ENCODE measurements at regions not wholly inside any gene's neighbourhood (a gene's known extent, or its start where the extent isn't known, plus 50 kb on each side); places are given as distances from the start of the nearest gene placed in this dataset.

DNA sequence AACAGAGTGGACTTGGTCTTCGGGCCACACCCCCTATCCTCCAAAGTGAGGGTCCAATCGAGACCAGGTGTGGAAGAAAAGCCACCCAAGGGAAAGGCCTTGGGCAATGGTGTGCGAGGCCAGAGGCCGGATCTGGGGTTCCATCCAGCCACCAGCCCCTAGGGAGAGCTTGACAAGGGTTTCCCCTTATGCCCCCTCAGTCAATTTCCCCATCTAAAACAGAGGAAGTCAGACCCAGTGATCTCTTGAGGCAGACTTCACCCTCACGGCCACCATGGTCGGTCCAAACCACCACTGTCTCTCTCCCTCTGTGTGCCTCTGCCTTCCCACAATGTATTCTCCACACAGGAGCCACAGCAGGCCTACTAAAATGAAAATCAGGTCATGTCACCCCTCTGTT is 82.9 kb downstream of the C5orf15 start:
- no peaks in the 10 kb centered on the region for H3K27me3 ChIP-seq (replicated peaks)
- TF ChIP-seq, protein P1, sequence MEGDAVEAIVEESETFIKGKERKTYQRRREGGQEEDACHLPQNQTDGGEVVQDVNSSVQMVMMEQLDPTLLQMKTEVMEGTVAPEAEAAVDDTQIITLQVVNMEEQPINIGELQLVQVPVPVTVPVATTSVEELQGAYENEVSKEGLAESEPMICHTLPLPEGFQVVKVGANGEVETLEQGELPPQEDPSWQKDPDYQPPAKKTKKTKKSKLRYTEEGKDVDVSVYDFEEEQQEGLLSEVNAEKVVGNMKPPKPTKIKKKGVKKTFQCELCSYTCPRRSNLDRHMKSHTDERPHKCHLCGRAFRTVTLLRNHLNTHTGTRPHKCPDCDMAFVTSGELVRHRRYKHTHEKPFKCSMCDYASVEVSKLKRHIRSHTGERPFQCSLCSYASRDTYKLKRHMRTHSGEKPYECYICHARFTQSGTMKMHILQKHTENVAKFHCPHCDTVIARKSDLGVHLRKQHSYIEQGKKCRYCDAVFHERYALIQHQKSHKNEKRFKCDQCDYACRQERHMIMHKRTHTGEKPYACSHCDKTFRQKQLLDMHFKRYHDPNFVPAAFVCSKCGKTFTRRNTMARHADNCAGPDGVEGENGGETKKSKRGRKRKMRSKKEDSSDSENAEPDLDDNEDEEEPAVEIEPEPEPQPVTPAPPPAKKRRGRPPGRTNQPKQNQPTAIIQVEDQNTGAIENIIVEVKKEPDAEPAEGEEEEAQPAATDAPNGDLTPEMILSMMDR (IDR thresholded peaks at IDR 0.05; ENCODE audit: low read depth, low read length, missing control alignments) = no peak
- no peak for DNase-seq
- H3K27ac ChIP-seq = no peak overlapping the region
- H3K36me3 ChIP-seq (replicated peaks) = no peaks in the 10 kb centered on the region
- in situ Hi-C loops (cut with HindIII; ENCODE audit: low pct_ligation_motif_present, low sequenced_read_pairs) = no loop called here
- no peak overlapping the region for H3K4me3 ChIP-seq (ENCODE audit: low read depth, low read length)

DNA sequence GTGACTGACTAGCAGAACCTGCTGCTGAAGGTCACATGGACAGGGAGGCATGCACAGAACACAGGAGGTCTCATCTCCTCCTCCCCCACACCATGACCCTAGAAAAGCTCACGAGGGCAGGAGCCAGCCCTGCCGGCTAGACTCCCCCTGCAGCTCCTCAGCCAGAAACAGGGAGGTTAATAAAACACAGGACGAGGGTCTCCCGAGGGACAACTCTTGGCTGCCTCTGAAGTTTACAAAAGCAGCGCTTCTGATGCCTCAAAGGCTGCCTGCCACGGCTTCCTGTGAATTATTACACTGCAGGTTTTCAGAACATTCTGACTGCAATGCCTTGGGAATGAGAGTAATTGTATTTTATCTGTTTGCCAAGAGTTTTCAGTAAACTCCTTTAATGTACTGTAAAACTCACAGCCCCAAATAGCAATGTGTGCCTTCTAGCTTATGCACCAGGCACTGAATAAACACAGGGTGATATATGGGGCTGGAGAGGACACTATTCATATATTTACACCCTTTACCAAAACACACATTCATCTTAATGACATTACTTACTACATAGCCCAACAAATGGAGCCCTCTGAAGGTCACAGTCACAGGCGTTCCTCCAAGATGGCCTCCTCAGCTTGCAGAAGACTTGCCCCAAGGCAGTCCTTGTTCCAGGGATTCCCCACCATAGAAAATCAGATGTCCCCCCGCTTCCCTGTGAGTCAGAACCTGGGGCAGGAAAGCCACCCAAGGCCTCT is 83.7 kb downstream of the C5orf15 start:
- no peak overlapping the region for H3K27ac ChIP-seq
- no peak for DNase-seq
- H3K36me3 ChIP-seq (replicated peaks) = no peaks in the 10 kb centered on the region
- no peaks in the 10 kb centered on the region for H3K27me3 ChIP-seq (replicated peaks)
- in situ Hi-C loops (cut with HindIII; ENCODE audit: low pct_ligation_motif_present, low sequenced_read_pairs) = no loop called here
- H3K4me3 ChIP-seq (ENCODE audit: low read depth, low read length) = no peak overlapping the region
- TF ChIP-seq, protein P1 (IDR thresholded peaks at IDR 0.05; ENCODE audit: low read depth, low read length, missing control alignments) = no peak

DNA sequence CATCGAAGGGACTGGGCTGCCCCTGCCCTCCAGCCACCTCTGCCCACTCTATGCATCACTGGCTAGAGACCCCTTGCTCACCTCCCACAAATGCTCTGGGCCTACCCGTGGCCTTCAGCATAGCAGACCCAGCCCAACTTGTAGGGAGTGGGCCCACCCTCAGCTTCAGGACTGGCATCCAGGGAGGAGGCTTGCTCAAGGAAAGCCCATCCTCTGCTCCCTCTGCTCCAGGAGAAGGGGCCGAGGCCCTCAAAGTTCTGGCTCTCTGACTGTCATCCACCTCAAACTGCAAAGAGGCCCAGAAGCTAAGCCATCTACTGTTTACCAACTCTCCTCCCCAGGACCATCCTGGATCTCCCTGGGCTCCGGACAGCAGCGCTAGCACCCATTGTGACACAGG is 84.5 kb downstream of the C5orf15 start:
- Histone ChIP-seq H3K36me3 (replicated peaks) (no peaks in the 10 kb centered on the region), H3K4me3 (ENCODE audit: low read depth, low read length) (no peak overlapping the region), H3K27ac (no peak overlapping the region), H3K27me3 (replicated peaks) (no peaks in the 10 kb centered on the region)
- in situ Hi-C loops (cut with HindIII; ENCODE audit: low pct_ligation_motif_present, low sequenced_read_pairs) = no loop called here
- DNase-seq = no peak
- TF ChIP-seq, protein P1 (IDR thresholded peaks at IDR 0.05; ENCODE audit: low read depth, low read length, missing control alignments) = no peak

DNA sequence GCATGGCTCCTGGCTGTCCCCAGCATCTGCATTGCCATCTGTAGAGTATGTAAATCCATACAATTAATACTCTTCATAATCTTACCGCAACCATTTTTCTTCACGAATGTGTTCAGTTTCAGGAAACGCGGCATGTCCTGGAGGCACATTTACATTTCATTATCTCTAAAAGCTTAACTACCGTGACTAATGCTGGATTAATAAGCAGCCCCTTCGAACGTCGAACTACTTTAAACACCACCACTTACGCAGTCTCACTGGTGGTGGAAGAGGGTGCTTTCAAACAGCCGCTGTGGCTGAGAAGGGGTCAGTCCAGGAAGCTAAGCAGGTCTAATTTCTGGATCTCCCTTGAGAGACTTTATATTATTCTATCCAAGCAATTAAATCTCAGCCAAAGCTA is 85.6 kb downstream of the C5orf15 start:
- Histone ChIP-seq H3K27ac (no peak overlapping the region), H3K36me3 (replicated peaks) (no peaks in the 10 kb centered on the region), H3K4me3 (ENCODE audit: low read depth, low read length) (no peak overlapping the region), H3K27me3 (replicated peaks) (no peaks in the 10 kb centered on the region)
- TF ChIP-seq, protein P1 (IDR thresholded peaks at IDR 0.05; ENCODE audit: low read depth, low read length, missing control alignments) = no peak
- in situ Hi-C loops (cut with HindIII; ENCODE audit: low pct_ligation_motif_present, low sequenced_read_pairs) = no loop called here
- DNase-seq = no peak

DNA sequence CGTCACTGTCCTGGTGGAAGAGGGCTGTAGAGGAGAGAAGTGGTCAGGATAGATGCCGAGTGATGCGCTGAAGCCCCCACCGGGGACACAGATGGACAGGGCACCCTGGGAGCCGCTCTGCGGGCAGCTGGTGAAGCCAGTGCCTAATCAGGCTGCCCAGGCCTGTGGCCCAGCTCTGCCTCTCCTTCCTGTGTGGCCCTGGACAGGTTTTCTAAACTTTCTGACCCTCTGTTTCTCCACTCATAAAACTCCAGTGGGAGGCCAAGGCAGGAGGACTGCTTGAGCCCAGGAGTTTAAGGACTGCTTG is 86.1 kb downstream of the C5orf15 start:
- no peak overlapping the region for H3K4me3 ChIP-seq (ENCODE audit: low read depth, low read length)
- no peak overlapping the region for H3K27ac ChIP-seq
- H3K36me3 ChIP-seq (replicated peaks) = no peaks in the 10 kb centered on the region
- in situ Hi-C loops (cut with HindIII; ENCODE audit: low pct_ligation_motif_present, low sequenced_read_pairs) = no loop called here
- no peaks in the 10 kb centered on the region for H3K27me3 ChIP-seq (replicated peaks)
- TF ChIP-seq, protein P1 (IDR thresholded peaks at IDR 0.05; ENCODE audit: low read depth, low read length, missing control alignments) = no peak
- no peak for DNase-seq
